ENCODE measurements at regions not wholly inside any gene's neighbourhood (a gene's known extent, or its start where the extent isn't known, plus 50 kb on each side); places are given as distances from the start of the nearest gene placed in this dataset.

GRCh38 chr6:22349528-22349927, 52.7 kb upstream of the PRL start:
- Histone ChIP-seq H4K91ac (ENCODE audit: insufficient read length, low read depth, low read length) (no peak overlapping the region), H2BK15ac (ENCODE audit: low read depth, low read length) (no peak overlapping the region), H3K79me2 (ENCODE audit: insufficient read depth, low read length) (no peaks in the 10 kb centered on the region), H3K4me2 (ENCODE audit: insufficient read depth, insufficient read length, low read length) (no peak overlapping the region), H3K4me1 (ENCODE audit: insufficient read depth, low read length) (peaks cover 3% of the 10 kb centered on the region; the same call in 1 of the 2 replicates), H2BK20ac (ENCODE audit: low read depth, low read length, poor library complexity, severe bottlenecking) (no peak overlapping the region), H3K18ac (ENCODE audit: insufficient read length, low read depth, low read length) (no peak overlapping the region), H3K27me3 (ENCODE audit: insufficient read depth, low read length) (no peaks in the 10 kb centered on the region), H4K20me1 (ENCODE audit: control insufficient read depth, insufficient read depth, insufficient read length) (no peaks in the 10 kb centered on the region), H2AK5ac (ENCODE audit: insufficient read length, low read length) (no peak overlapping the region), H3K23me2 (ENCODE audit: insufficient read length, low read depth, low read length, poor library complexity, severe bottlenecking) (no peaks in the 10 kb centered on the region), H3K9ac (ENCODE audit: extremely low read depth, insufficient read length, low read length) (no peak overlapping the region), H2BK12ac (ENCODE audit: insufficient read length, low read depth, low read length) (no peak overlapping the region), H3K79me1 (ENCODE audit: insufficient read depth, low read depth, low read length, poor library complexity, severe bottlenecking) (no peaks in the 10 kb centered on the region), H2AFZ (ENCODE audit: low read length) (no peak overlapping the region), H3K9me3 (ENCODE audit: control insufficient read depth, low read depth, low read length) (no peaks in the 10 kb centered on the region), H3K56ac (ENCODE audit: insufficient read length, low read depth, low read length) (no peak overlapping the region), H4K8ac (replicated peaks; ENCODE audit: insufficient read length, low read depth, low read length) (no peak overlapping the region), H4K5ac (ENCODE audit: insufficient read length, low read depth, low read length) (no peak overlapping the region), H3K14ac (ENCODE audit: insufficient read depth, low read length) (no peak overlapping the region), H2BK5ac (ENCODE audit: insufficient read length, low read length) (no peak overlapping the region), H3K4ac (ENCODE audit: low read depth, low read length) (no peak overlapping the region), H3K23ac (ENCODE audit: insufficient read length, low read depth, low read length) (no peak overlapping the region), H3T11ph (ENCODE audit: low read length) (no peak overlapping the region), H3K27ac (ENCODE audit: insufficient read length, low read depth, low read length) (no peak overlapping the region), H2BK120ac (ENCODE audit: low read depth, low read length, poor library complexity, severe bottlenecking) (no peak overlapping the region)
- peaks cover 3 to 4% of the 10 kb centered on the region in 2 experiments; a peak in 2 of 4 replicates for H3K4me1 Mint-ChIP-seq
- H3K9me3 Mint-ChIP-seq = no peaks in the 10 kb centered on the region
- DNase-seq = no peak
- no peak overlapping the region for H3K4me3 Mint-ChIP-seq
- no peak for TF ChIP-seq CTCF (conservative IDR thresholded peaks at IDR 0.05)
- H3K36me3 Mint-ChIP-seq (ENCODE audit: insufficient read depth in 1 of 3, low read depth in 3 of 3) = no peaks in the 10 kb centered on the region
- no peak overlapping the region for H3K27ac Mint-ChIP-seq
- no peaks in the 10 kb centered on the region for H3K27me3 Mint-ChIP-seq (ENCODE audit: low read depth)
